ENCODE measurements at regions not wholly inside any gene's neighbourhood (a gene's known extent, or its start where the extent isn't known, plus 50 kb on each side); places are given as distances from the start of the nearest gene placed in this dataset.

DNA sequence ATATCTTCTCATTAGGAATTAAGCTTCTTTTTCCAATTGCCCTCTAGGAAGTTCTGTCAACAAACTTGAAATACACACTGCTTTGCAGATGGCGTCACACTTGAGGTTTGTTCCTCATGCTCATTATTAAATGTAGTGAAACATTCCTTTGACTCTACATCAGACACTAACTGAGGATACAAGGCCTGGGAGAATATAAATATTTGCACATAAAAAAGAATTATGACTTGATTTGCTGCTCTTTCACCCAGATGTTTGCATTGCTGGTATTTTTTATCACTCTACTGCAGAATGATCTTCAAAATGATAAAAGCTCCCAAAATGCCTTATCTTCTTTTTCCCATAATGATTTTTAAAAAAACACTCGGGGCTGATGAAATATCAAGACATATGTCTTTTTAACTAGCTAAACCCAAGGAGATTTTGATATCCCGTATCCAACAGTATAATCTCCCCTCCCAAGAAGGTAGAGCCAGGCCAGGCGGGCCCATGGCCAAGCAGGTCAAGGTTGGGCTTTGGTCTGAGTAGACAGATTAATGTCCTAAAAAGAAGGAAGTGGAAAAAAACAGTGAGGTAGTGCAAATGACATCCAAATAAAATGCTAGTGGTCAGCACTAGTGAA, 264.6 kb downstream of the HHIPL2 start:
- no peak for DNase-seq

DNA sequence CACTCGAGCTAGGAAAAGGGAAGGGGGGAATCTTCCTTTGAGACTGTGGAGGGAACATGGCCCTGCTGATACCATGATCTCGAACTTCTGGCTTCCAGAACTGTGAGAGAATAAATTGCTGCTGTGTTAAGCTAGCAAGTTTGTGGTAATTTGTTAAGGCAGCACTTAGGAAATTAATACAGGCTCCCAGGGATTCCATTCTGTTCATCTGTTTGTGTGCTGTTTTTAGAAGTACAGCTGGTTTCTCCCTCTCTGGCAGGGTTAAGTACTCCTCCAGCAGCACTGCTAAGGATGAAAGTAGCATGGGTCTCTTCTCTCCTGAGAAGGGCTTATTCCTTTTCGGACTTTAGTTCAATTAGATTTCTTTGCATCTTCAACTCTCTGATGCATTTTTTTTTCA, 268.3 kb downstream of the HHIPL2 start:
- no peak for DNase-seq

DNA sequence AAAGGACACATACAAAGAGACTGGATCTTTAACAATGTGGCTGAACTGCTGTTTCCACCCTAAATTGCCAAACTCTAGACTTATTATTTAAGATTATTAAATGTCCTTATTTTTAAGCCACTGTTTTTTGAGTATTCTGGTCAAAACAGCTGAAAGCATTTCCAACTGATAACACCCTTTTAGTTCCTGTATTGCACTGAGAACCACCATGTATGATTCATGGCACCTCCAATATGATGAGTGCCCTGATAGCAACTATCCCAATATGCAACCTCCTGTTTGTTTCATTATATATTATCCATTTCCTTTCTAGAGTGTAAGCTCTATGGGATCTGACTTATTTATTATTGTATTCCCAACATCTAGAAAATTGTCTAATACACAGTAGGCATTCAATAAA, 269.4 kb downstream of the HHIPL2 start:
- DNase-seq, result no peak

DNA sequence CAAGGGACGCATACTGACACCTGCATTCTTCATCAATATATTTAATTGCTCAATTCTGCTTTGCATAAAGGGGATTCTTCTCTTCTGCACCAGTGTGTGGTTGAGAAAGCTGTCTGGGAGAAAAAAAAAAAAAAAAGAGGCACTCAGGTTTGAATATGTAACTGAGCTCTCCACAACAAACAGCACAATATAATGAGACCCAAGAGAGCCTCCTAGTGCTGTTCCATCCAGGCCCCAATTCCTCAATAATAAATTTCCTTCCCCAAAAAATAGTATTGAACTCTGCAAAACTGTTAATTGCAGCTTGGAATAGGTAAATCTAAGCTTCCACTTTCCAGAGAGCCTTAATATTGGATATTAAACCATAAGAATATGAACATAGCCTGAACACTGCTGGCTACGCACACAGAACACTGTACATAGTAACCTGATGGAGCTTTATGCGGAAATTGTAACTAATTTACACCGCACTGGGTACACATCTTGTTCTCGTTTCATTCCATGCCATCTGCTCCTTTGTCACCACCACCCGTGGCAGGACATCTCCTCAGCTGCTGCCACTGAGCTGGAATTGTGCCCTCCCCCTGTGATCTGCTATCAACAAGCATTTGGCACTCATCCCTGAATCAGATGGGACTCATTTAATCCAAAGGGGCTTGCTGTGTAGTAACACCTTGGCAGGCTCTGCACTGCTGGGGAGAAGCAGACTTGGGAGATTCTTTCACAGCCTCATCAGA, 272.0 kb downstream of the HHIPL2 start:
- no peak for DNase-seq

DNA sequence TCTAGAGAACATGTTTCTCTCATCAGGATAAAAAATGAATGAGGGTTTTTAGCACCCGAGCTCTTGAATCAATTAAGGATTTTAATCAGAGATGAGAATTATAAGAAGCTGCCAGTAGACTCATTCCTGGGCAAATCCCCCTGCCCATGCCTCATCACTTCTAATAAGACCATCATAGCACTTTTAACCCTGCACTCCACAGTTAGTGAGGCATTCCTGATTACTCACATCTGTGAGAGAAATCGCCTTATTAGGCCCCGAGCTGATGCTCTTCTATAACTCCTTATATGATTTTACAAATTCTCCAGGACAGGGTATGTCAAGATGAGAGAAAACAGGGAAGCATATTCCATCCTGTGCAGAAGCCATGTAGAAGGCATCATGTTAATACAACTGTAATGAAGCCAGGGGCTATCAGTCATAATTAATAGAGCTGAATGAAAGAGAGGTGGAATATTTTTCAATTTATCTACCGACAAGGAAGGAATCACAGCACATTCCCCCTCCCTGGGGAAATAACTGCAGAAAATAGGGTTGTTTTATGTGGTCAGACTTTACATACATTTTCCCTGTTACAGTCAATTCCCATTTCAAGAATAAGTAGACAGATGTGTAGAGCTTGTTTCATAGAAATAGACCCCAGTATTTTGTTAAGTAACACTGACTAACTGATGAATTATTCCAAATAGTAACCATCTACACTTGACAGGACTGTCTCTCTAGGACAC, 272.7 kb downstream of the HHIPL2 start:
- DNase-seq, result no peak

DNA sequence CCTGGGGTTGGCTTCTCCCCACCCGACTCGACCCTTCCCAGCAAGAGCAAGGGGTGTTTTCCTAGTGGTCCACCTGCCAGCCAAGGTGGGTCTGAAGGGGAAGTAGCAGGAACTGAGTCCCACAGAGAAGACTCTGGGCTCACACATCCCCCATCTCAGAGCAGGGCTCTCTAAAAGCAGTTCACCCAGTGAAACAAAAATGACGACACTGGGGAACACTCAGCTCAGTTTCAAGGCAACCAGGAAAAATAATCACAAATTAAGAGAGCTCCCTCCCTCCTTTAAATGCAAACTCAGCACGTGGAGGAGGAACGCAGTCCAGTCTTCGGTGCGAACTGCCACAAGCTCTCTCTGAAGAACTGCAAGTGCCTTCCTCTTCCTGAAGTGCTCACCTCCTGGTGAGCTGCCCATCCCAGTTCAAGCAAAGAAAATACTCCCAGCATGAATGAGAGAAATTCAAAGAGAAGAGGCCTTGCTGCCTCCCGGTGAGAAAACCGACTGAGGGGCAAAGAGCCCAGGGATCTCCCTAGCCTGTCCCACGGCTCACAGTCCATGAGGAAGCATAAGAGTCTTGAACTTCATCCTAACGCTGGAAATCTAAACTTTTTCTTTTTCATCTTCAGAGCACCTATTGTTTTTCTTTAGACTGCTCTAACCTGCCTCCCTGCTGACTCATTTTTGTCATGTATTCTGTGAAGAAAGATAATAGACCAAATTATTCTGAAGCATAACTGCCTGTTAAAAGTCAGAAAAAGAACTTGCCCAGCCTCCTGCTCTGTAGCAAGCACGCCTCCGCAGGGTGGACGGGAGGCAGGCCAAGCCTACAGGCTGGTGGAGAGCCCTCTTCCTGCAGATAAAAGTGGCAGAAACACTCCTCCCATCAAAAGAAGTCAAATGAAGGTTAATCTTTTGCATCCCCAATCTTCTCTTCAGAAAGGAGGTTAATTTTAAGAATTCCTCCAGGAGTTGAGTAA, 281.4 kb downstream of the HHIPL2 start:
- DNase-seq, result peak; percentile 51

DNA sequence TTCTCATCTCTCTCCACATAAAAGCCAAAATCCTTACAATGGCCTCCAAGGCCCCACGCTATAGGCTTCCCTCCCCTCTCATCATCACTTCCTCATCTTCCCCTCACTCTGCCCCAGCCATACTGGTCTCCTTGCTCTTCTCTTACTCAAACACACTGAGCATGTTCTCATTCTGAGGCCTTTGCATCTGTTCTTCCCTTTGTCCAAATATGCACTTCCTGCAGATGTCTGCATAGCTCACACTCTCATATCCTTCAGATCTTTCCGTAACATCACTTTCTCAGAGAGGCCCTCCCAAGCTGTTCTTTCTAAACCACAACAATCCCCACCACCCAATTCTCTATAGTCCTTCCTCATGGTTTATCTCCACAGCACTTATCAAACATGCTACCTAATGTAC, 284.1 kb downstream of the HHIPL2 start:
- DNase-seq, result no peak

DNA sequence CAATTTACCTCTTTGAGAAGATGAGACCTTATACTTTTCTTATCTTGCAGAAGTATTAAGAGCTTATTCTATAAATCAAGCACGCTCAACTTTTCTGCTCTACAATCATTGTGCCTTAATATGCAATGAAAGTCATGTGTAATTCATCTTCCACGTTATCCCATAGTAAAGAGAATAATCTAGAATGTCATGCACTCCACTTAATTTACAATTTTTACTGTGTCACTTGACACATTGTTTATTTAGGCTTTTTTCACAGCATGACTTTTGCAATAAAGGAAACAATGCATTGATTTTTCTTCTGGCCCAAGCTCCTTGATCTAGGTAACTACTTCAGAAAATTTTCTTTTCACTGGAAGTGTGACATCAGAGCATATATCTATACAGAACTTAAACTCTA, 290.9 kb downstream of the HHIPL2 start:
- DNase-seq, result no peak

DNA sequence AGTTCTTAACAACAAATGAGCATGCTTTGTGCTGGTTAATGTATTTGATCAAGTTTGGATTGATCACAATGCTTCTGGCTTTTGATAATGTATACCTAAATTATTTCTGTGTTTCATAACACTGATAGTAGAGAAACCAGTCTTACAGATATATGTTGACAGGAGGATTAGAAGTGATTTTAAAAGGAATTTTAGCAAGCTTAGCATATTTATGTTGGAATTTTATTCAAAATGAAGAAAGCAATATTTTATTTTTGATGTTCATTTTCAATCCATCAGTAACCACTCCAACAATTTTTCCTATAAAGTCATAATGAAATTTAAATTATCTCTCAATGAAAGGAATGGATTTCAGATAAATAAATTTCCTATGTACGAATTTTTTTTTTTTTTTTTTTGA, 291.8 kb downstream of the HHIPL2 start:
- DNase-seq, result no peak

DNA sequence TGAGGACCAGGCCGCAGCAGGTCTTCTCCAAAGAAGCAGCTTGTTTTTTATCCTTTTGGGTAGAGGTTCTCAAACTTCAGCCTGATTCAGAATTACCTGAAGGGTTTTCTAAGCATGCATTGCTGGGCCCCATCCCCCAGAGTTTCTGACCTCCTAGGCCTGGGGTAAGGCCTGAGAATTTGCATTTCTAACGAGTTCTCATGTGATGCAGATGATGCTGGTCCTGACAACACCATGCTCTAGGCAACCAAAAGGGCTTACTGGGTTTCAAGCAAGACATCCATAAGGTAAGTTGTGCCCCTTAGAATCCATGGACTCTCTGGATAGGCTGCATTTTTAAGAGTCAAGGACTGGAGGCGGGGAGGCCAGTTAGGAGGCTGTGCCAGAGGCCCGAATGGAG, 295.1 kb downstream of the HHIPL2 start:
- no peak for DNase-seq

DNA sequence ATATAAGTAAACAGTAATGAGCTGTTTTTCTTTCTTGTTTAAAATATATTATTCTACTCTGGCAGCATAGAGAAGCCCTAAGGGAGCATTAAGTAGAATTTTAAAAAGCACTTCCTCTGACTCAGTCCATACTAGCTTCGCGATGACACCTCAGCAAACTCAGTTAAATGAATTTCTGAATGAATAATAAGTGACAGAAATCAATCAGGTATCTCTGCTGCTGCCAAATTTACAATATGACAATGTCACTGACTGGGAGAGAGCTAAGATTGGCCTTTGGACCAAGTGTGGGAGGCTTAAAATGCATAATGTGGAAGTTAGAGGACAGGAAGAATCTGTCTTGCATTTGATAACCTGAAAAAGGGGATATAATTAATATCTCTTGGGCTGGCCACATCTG, 296.1 kb downstream of the HHIPL2 start:
- no peak for DNase-seq

DNA sequence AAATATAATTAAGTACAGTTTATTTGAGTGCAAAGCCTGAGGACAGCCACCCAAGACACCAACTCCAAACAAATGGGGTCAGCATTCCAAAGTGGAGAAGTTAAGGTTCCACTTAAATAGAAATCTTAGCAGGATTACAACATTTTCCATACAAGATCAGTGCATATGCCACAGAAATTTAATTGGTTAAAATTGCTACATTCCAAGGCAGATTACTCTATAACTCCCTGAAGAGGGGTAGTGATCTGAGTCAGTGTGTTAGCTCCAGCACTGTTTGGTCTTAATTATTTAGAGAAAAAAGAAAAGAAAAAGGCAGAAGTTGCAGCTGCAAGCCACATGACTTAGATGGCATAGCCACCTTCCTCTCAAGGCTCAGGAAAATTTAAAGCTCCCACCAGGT, 297.5 kb downstream of the HHIPL2 start:
- no peak for DNase-seq

DNA sequence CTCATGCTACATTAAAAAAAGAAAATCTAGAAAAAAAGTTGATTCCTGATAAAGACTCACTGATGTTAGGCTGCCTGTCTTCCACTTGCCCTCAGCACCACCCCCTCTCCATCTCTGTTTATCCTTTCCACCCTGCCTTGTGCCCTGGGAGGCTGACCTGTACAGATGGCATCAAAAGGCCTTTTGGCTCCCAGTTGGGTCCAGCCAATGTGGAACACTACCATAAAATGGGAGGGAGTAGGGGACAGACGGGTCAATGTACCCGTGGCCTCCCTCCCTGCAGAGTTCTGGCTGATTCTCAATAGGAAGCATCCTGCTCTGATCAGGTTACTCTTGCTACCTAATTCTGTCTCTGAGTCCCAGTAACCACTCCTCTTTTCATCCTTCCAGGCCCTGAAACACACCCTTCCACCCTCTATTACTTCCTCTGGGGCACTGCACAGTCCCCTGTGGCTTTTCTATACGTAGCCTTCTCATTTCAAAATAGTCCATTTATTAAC, 300.0 kb downstream of the HHIPL2 start:
- no peak for DNase-seq

DNA sequence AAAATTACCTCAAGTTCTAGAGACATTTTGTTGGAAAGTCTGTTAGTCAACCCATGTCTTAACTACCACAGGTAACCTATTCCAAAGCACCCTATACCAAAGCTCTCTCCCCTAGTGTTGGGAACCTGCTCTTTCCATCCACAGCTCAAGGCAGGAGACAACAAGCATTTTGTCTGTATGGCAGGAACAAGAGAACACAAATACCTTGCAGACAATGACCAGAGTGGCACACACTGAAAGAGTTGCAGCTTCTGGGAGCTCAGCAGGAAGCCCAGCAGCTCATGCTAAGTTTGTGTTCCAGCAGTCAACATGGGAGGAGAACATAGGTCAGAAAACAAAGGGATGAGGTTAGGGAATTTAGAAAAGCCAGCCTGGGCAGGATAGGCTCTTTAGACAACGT, 300.8 kb downstream of the HHIPL2 start:
- DNase-seq, result no peak

DNA sequence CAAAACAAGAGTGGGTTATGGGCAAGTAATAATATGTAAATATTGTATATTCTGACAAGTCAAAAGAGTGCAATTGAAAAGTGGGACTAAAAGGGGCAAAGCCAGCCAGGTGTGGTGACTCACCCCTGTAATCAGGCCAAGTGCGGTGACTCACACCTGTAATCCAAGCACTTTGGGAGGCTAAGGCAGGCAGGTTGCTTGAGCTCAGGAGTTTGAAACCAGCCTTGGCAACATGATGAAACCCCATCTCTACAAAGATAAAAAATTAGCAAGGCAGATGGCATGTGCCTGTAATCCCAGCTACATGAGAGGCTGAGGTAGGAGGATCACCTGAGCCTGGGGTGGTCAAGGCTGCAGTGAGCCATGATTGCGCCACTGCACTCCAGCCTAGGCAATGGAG, 304.0 kb downstream of the HHIPL2 start:
- no peak for DNase-seq

DNA sequence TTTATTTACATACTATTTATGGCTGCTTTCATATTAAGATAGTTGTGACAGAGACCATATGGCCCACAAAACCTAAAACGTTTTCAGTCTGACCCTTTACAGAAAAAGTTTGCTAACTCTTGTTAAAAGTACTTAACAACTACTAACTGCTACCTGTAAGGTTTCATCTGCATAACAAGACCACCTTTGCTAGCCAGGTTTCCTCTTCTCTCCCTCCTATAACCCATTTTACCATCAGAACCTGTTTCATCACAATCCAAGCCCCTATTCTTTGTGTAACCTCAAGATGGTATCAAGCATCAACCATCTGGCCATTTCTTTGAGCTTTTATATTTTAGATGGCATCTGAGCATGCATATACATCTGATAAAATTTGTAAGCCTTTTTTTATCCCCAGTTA, 305.4 kb downstream of the HHIPL2 start:
- no peak for DNase-seq

DNA sequence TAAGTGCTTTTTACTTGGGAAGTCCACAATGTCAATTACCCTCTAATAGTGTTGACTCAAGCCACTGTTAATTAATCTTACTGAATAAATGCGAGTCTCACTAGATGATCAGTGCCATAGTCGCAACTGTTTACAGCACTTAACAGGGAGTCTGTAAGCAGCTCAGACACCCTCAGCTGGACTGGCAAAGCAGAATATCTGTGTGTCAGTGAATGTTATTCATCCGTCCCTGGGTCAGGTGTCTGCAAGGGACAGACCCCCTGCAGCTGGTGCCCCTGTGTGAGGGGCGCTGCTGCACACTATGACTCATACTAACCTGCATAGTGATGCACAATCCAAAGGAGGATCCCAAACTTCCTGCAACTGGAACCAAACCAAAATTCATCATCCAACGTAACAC, 306.5 kb downstream of the HHIPL2 start:
- DNase-seq, result no peak

DNA sequence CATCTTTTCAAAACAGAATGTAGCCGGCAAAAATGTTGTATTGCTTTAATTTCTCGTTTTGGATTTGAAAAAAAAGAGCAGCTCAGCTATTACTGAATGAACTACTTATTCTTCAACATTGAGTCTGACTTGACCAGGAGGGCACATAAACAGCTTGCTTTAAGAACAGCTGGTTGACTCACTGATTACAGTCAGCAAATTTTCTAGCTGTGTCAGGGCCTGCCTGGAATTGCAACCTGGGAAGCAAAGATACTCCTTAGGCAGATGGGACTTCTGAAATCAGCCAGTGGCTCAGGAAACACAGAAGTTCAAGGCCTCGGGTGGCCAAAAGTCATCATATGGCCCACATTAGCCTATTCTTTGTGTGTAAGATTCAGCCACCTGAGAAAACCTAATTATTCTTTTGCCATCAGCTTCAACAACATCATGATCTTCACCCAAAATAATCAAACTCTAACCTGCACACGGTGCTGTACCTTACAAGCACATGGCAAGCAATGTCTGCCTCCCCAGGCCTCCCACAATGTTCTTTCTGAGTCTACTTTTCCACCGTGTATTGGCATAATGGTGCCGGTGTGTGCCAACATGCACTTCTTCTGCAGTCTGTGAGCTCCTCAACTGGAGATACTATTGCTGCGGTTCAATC, 307.2 kb downstream of the HHIPL2 start:
- DNase-seq, result peak; percentile 29

DNA sequence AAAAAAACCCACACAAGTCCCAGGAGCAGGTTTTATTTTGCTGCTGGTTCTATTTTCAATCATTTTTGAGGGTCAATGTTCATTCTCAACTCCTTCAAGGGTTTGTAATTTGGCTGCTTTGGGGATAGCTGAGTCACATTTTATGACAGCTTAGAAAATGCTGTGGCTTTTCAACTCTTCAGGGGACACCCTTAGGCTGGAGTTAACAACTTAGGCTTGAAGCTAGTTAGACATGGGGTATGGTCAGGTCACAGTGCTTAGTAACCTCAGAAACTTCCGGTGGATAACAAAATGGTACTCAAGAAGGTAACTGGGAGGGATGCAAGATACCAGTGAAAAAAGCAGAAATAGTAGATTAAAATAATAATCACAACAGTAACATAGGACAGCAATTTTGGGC, 308.8 kb downstream of the HHIPL2 start:
- DNase-seq, result no peak

DNA sequence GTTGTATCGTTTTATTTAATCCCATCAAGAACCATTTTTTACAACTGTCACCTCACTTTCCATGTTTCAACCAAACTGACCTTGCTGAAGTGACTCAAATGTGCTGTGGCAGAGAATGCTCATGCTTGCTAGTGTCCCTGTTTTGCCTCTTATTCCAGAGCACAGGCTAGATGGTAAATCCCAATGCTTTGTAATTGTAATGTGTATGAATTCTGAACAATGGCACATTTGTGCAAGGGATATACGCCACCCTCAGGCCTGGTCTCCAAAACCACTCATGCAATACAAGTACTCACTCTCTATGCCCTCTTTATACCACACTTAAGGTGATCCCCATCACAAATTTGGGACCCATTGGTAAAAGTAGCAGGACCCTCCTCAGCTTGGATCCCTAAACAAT, 313.6 kb downstream of the HHIPL2 start:
- DNase-seq, result no peak

DNA sequence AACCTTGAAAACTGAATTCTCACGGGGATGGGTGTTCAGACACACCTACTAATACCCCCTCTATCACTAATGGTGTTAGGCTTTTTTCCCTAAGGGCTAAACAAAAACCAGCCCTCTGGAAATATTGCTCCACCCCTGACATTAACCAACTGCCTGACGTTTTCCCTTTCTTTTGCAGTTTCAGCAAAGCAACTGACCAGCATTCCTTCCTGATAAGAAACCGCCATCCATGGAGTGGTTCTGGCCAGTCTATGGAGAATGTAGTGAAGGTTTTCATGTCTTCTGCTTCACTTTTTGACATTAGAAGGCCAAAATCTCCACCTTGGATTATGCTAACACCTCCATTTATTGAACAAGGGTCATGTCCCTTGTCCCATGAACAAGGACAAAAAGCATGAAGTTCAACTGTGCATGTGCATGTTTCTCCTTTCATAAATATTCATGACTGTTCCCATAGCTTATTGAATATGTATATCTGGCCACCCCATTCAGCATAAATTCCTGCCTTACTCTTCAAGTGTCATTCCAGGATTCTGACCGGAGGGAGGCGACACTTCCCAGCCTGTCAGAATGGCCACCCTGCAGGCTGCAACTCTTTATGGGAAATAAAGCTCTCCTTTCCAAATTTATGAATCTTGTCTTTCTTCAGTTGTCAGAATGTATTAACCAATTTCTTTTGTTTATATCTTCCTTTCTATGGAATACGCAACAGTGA, 314.3 kb downstream of the HHIPL2 start:
- DNase-seq, result no peak

DNA sequence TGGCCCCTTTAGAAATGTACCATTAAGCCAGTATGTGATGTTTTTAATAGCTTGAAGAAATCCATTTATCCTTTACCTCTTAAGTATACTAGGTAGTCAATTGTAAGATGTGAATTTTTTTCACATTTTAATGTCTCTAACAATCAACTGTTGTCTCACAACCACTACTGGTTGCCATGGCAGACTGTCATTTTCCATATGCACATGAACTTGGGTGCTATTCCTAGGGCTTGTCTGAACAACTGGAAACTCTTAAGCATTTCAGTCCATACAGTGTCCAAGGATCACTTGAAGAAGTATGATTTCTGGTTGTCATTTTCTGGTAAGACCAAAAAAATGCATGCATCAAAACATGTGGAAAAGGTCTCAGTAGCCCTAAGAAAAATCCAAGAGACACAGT, 315.1 kb downstream of the HHIPL2 start:
- DNase-seq, result no peak

Measured in hematopoietic multipotent progenitor cell treated with erythropoietin and hydrocortisone succinate and interleukin-3 and kit ligand, for 8 days (in vitro differentiated cells).